C4-2B (cell line): ENCODE measurements at regions not wholly inside any gene's neighbourhood (a gene's known extent, or its start where the extent isn't known, plus 50 kb on each side); places are given as distances from the start of the nearest gene placed in this dataset.

Experiments used
- H3K27ac ChIP-seq: fragments of 450-650 bp; 2 replicates; pipeline ENCODE4 v1.5.1; 2017
- ZFX ChIP-seq: fragments of 450-650 bp; IDR thresholded peaks from 2 replicates; pipeline ENCODE4 v1.6.1; 2017
- TF ChIP-seq, protein P1 (sequence below): fragments of 450-650 bp; conservative IDR thresholded peaks from 2 replicates; pipeline ENCODE4 v1.5.1; 2017; ENCODE audit warnings: mild to moderate bottlenecking

DNA sequence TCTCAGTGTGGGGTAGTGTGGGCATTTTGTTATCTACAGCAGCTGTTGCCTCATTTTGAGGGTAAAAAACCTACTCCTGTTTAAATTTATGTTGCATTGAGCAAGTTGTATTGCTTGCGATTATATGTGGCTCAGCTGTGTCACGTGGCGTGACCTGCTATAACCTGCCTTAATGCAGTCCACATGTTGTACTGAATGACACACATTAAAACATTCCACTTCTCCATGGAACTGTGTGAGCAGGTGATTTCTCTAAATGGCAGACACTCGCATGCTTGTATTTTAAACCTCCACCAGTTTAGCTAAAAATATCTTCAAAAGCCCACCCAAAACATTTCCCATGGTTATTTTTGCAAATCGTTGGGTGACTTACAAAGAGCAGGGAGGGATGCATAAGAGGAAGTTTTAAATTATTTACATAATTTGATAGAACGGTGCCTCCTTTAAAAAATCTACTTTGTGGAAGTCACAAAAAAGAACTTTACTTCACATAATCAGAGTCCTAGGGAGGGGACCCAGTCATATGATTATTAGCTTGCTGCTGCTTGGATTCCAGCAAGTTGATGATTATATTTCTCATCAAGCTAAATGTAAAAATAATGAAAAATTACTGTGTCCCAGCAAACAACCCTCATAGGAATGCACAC is 163.3 kb upstream of the ZEB2 start:
- H3K27ac ChIP-seq, result no peak overlapping the region
- no peak for TF ChIP-seq ZFX
- TF ChIP-seq, protein P1, sequence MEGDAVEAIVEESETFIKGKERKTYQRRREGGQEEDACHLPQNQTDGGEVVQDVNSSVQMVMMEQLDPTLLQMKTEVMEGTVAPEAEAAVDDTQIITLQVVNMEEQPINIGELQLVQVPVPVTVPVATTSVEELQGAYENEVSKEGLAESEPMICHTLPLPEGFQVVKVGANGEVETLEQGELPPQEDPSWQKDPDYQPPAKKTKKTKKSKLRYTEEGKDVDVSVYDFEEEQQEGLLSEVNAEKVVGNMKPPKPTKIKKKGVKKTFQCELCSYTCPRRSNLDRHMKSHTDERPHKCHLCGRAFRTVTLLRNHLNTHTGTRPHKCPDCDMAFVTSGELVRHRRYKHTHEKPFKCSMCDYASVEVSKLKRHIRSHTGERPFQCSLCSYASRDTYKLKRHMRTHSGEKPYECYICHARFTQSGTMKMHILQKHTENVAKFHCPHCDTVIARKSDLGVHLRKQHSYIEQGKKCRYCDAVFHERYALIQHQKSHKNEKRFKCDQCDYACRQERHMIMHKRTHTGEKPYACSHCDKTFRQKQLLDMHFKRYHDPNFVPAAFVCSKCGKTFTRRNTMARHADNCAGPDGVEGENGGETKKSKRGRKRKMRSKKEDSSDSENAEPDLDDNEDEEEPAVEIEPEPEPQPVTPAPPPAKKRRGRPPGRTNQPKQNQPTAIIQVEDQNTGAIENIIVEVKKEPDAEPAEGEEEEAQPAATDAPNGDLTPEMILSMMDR, result no peak

DNA sequence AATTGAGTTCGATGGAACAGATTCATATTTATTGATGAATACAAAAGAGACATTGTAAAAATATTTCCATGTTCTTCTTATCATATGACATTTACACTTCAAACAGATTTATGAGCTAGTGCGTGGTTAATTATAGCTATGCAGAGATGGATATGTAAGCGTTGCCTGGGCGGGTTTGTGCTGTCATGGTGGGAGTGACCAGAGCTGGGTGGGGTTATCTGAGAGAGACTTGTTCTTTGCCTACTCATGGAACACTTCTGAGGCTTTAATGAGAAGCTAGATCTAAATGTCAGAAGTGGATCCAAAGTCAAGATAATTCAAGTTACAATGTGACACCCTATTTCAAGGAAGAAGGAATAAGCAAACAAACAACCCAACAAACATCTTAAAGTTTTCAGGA is 162.3 kb upstream of the ZEB2 start:
- H3K27ac ChIP-seq, result no peak overlapping the region
- TF ChIP-seq ZFX, result no peak
- TF ChIP-seq, protein P1, result no peak

DNA sequence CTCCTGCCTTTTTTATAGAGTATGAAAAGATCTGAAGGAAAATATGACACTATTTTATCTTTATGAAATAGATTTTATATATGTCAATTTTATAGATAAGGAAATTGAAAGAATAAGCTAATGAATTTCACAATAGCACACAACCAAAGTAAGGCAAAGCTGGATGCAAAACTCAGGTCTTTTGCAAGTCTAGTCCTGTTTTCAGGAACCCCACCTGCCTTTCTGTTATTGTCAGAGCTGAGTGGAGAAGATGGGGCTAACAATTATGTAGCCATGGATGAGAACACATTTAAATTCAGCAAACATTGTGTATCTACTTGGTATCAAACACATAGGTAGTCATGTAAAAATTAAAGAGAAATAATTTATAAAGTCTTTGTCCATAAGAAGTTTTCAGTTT is 161.5 kb upstream of the ZEB2 start:
- TF ChIP-seq, protein P1, result no peak
- no peak for TF ChIP-seq ZFX
- no peak overlapping the region for H3K27ac ChIP-seq

DNA sequence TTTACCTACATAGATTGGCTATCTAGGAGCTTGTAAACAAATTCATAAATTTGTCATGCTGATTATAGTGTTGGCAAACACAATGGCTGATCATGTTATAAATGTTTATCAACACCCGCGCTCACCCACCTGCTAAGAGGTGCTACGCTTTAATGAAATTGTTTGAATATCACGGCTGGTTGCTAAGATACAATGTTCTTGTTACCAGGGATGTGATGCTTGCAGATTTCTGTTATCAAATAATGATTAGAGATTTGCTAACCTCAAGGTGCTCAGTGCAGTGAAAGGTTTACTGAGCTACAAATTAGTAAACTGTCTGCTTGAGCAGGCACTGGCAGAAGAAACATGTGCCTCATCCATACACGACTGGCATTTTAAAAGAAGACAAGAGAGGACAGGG is 160.0 kb upstream of the ZEB2 start:
- TF ChIP-seq, protein P1, result no peak
- no peak for TF ChIP-seq ZFX
- no peak overlapping the region for H3K27ac ChIP-seq

DNA sequence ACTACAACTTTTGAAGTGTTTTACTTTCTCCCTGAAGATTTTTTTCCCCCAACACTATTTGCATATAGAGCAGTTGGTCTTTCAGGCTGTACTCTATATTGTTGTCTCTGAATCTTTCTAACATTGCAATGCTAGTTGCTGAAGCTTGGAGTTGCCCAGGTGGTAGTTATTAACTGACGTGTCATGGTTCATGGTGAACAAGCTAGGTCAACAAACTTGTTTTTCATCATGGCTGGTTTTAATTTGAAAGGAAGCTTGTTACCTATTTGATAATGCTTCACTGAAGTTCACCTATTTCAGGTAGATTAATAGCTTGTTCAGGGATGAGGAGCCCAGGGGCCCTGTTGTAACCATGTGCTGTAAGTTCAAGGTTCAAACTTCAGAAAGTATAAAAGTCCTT is 158.8 kb upstream of the ZEB2 start:
- H3K27ac ChIP-seq, result no peak overlapping the region
- TF ChIP-seq, protein P1, result no peak
- no peak for TF ChIP-seq ZFX

DNA sequence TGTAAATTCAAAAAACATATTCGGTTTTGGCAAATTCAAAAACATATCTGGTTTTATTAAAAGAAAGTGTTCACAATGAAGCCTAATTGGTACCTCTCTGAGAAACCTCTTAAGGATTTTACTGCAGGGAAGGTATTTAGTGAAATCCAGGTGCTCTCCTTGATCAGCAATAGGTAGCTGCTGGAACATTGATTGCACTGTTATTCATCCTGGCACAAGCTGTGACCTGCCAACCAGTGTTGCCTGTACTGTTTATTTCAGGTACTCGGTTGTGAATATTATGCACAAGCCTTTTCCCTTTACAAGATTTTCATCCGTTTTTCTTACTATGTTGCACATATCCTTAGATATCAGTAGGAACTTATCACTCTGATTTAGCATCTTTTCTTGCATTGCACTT is 155.8 kb upstream of the ZEB2 start:
- TF ChIP-seq ZFX, result no peak
- TF ChIP-seq, protein P1, result no peak

DNA sequence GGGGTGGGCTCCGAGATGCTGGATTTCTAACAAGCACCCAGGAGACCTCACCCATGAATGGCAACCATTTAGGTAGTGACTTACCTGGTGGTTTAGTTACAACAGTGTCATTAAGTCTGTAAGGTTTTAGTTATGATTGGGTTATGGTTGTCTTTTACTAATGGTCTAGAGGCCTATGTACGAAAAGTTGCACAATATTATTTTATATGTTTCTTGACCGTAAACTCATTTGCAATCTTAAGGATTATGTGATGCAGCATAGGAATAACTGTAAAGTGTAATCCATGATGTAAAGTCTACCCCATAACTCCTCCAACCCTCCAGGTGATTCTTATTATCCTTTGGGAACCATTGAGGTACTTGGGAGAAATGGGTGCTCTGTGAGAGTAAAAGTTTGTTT is 155.4 kb upstream of the ZEB2 start:
- no peak overlapping the region for H3K27ac ChIP-seq
- no peak for TF ChIP-seq ZFX
- TF ChIP-seq, protein P1, result no peak

More for the DNA sequence above, 155.8 kb upstream of the ZEB2 start:
- no peak overlapping the region for H3K27ac ChIP-seq
